Activated CD8-positive, alpha-beta T cell treated with anti-CD3 and anti-CD28 coated beads for 36 hours (primary cell): ENCODE measurements at regions not wholly inside any gene's neighbourhood (a gene's known extent, or its start where the extent isn't known, plus 50 kb on each side); places are given as distances from the start of the nearest gene placed in this dataset.

Experiments used
- ATAC-seq: fragments of 200-7000 bp; cut with Tn5 transposase; one replicate; pipeline ENCODE4 v1.10.0; 2021; ENCODE audit warnings: mild to moderate bottlenecking, moderate library complexity
- CTCF ChIA-PET: fragments of 350-600 bp; sonication (Branson Sonifier 250); formaldehyde crosslinking; loops from one replicate; lab custom pipeline; 2021; ENCODE audit warnings: antibody characterized with exemption; lab: Charles Lee
- POLR2A ChIA-PET: fragments of 350-600 bp; sonication (Branson Sonifier 250); formaldehyde crosslinking; loops from one replicate; lab custom pipeline; 2021; ENCODE audit warnings: antibody characterized with exemption; lab: Charles Lee
- DNase-seq: peaks from one replicate; pipeline ENCODE4 v3.0.0-alpha.2; 2020
- H3K27ac Mint-ChIP-seq: one replicate; pipeline ENCODE4 v1.8.0; 2021; ENCODE audit warnings: mild to moderate bottlenecking, mixed read lengths
- H3K27me3 Mint-ChIP-seq: one replicate; pipeline ENCODE4 v1.8.0; 2021; ENCODE audit warnings: mixed read lengths
- H3K36me3 Mint-ChIP-seq: one replicate; pipeline ENCODE4 v1.8.0; 2021; ENCODE audit warnings: low read depth, mixed read lengths
- H3K4me1 Mint-ChIP-seq: one replicate; pipeline ENCODE4 v1.8.0; 2021; ENCODE audit warnings: low read depth, mixed read lengths
- H3K4me3 Mint-ChIP-seq: one replicate; pipeline ENCODE4 v1.8.0; 2021; ENCODE audit warnings: mild to moderate bottlenecking, moderate library complexity, mixed read lengths
- H3K9me3 Mint-ChIP-seq: one replicate; pipeline ENCODE4 v1.8.0; 2021; ENCODE audit warnings: mixed read lengths
- intact Hi-C: fragments of 100-400 bp; cut with micrococcal nuclease; formaldehyde crosslinking; loops from one replicate; pipeline ENCODE4 v1.10.0; 2022
- TF ChIP-seq, protein P1 (sequence below): fragments of 200-600 bp; IDR thresholded peaks from one replicate; pipeline ENCODE4 v1.8.0; 2022; ENCODE audit warnings: antibody characterized with exemption, mild to moderate bottlenecking

- POLR2A ChIA-PET, result no interaction called here
- TF ChIP-seq, protein P1, sequence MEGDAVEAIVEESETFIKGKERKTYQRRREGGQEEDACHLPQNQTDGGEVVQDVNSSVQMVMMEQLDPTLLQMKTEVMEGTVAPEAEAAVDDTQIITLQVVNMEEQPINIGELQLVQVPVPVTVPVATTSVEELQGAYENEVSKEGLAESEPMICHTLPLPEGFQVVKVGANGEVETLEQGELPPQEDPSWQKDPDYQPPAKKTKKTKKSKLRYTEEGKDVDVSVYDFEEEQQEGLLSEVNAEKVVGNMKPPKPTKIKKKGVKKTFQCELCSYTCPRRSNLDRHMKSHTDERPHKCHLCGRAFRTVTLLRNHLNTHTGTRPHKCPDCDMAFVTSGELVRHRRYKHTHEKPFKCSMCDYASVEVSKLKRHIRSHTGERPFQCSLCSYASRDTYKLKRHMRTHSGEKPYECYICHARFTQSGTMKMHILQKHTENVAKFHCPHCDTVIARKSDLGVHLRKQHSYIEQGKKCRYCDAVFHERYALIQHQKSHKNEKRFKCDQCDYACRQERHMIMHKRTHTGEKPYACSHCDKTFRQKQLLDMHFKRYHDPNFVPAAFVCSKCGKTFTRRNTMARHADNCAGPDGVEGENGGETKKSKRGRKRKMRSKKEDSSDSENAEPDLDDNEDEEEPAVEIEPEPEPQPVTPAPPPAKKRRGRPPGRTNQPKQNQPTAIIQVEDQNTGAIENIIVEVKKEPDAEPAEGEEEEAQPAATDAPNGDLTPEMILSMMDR, result no peak
- H3K36me3 Mint-ChIP-seq, result no peaks in the 10 kb centered on the region
- no peak overlapping the region for H3K4me3 Mint-ChIP-seq
- CTCF ChIA-PET, result no interaction called here
- no peaks in the 10 kb centered on the region for H3K27me3 Mint-ChIP-seq
- H3K27ac Mint-ChIP-seq, result no peak overlapping the region
- H3K4me1 Mint-ChIP-seq, result no peaks in the 10 kb centered on the region
- no peak for ATAC-seq
- no peaks in the 10 kb centered on the region for H3K9me3 Mint-ChIP-seq
- intact Hi-C loops, result no loop called here
- DNase-seq, result no peak
These were observed 193.7 kb downstream of the RND3 start for GRCh38 chr2:150293771-150294170.

GRCh38 chr2:150292807-150293206 lies 194.7 kb downstream of the RND3 start:
- Mint-ChIP-seq H3K4me1 (no peaks in the 10 kb centered on the region), H3K27me3 (no peaks in the 10 kb centered on the region), H3K9me3 (no peaks in the 10 kb centered on the region), H3K4me3 (no peak overlapping the region), H3K36me3 (no peaks in the 10 kb centered on the region), H3K27ac (no peak overlapping the region)
- DNase-seq (no peak), ATAC-seq (no peak)
- TF ChIP-seq, protein P1, result no peak
- CTCF ChIA-PET, result no interaction called here
- POLR2A ChIA-PET, result no interaction called here
- intact Hi-C loops, result no loop called here

- no peak for DNase-seq
- H3K4me1 Mint-ChIP-seq, result no peaks in the 10 kb centered on the region
- no peak overlapping the region for H3K4me3 Mint-ChIP-seq
- ChIA-PET POLR2A (no interaction called here), CTCF (no interaction called here)
- no peaks in the 10 kb centered on the region for H3K9me3 Mint-ChIP-seq
- intact Hi-C loops, result no loop called here
- TF ChIP-seq, protein P1, result no peak
- H3K36me3 Mint-ChIP-seq, result no peaks in the 10 kb centered on the region
- no peak overlapping the region for H3K27ac Mint-ChIP-seq
- no peak for ATAC-seq
- H3K27me3 Mint-ChIP-seq, result no peaks in the 10 kb centered on the region
These were observed 195.3 kb downstream of the RND3 start for GRCh38 chr2:150292192-150292591.

DNA sequence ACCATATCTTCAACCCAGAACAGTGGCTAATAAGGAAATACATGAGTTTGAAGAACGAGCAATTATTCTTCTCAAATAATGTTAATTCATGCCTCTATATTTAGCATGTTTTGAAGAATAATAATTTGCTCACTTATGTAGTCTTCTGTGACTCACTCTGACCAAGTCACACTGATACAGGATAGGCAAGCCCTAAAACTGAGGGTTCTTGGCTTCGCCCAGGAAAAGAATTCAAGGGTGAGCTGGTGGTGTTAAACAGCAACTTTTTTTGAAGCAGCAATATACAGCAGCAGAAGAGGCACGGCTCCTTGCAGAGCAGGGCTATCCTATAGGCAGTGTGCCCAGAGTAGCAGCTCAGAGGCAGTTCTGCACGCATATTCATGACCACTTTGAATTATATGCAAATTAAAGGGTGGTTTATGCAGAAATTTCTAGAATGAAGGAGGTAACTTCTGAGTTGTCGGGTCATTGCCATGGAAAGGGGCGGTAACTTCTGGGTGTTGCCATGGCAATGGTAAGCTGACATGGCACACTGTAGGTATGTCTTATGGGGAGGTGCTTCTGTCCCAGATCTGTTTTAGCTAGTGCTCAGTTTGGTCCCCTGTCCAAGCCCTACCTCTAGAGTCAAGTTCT lies 200.6 kb downstream of the RND3 start:
- Mint-ChIP-seq H3K36me3 (no peaks in the 10 kb centered on the region), H3K4me3 (no peak overlapping the region), H3K27me3 (no peaks in the 10 kb centered on the region), H3K27ac (no peak overlapping the region), H3K4me1 (no peaks in the 10 kb centered on the region), H3K9me3 (no peaks in the 10 kb centered on the region)
- ATAC-seq (no peak), DNase-seq (no peak)
- TF ChIP-seq, protein P1, result no peak
- intact Hi-C loops, result no loop called here
- ChIA-PET POLR2A (no interaction called here), CTCF (no interaction called here)

- ChIA-PET CTCF (no interaction called here), POLR2A (no interaction called here)
- Mint-ChIP-seq H3K4me3 (no peak overlapping the region), H3K27me3 (no peaks in the 10 kb centered on the region), H3K36me3 (no peaks in the 10 kb centered on the region), H3K27ac (no peak overlapping the region), H3K4me1 (no peaks in the 10 kb centered on the region), H3K9me3 (no peaks in the 10 kb centered on the region)
- DNase-seq, result no peak
- intact Hi-C loops, result no loop called here
- TF ChIP-seq, protein P1, result no peak
- no peak for ATAC-seq
These were observed 203.4 kb downstream of the RND3 start for GRCh38 chr2:150284116-150284515.
